HG03521 (cell line): ENCODE measurements at regions not wholly inside any gene's neighbourhood (a gene's known extent, or its start where the extent isn't known, plus 50 kb on each side); places are given as distances from the start of the nearest gene placed in this dataset.
"Not testable (repeated sequence)": the region's sequence is repeated elsewhere in the genome, so short reads cannot be mapped to it uniquely, and the experiment has no call there.

ENCODE experiments used
- ATAC-seq: cut with Tn5 transposase; IDR thresholded peaks from one replicate; pipeline ENCODE4 v1.9.1; 2021; ENCODE audit warnings: mild to moderate bottlenecking, moderate library complexity; ENCODE audit not compliant: unreplicated experiment

- ATAC-seq = no peak
Observed at GRCh38 chrX:54615109-54615508, 85.1 kb downstream of the GNL3L start.

- no peak for ATAC-seq
Observed at GRCh38 chrX:54633641-54634040, 103.6 kb downstream of the GNL3L start.

- ATAC-seq = no peak
Observed at GRCh38 chrX:54639018-54639345, 109.0 kb downstream of the GNL3L start.

GRCh38 chrX:54639346-54640102, 109.5 kb downstream of the GNL3L start:
- peak; percentile 94 for ATAC-seq

- ATAC-seq = no peak
Observed at GRCh38 chrX:54640103-54640690, 110.2 kb downstream of the GNL3L start.

GRCh38 chrX:54640736-54641135, 110.7 kb downstream of the GNL3L start:
- no peak for ATAC-seq

- no peak for ATAC-seq
Observed at GRCh38 chrX:54641530-54641929, 111.5 kb downstream of the GNL3L start.

GRCh38 chrX:54647607-54648006, 117.6 kb downstream of the GNL3L start:
- not testable (repeated sequence) for ATAC-seq

- ATAC-seq = no peak
Observed at GRCh38 chrX:54659547-54659946, 129.5 kb downstream of the GNL3L start.

GRCh38 chrX:54675762-54676161, 122.3 kb downstream of the ITIH6 start:
- no peak for ATAC-seq

- ATAC-seq = no peak
Observed at GRCh38 chrX:54695231-54695630, 102.8 kb downstream of the ITIH6 start.

DNA sequence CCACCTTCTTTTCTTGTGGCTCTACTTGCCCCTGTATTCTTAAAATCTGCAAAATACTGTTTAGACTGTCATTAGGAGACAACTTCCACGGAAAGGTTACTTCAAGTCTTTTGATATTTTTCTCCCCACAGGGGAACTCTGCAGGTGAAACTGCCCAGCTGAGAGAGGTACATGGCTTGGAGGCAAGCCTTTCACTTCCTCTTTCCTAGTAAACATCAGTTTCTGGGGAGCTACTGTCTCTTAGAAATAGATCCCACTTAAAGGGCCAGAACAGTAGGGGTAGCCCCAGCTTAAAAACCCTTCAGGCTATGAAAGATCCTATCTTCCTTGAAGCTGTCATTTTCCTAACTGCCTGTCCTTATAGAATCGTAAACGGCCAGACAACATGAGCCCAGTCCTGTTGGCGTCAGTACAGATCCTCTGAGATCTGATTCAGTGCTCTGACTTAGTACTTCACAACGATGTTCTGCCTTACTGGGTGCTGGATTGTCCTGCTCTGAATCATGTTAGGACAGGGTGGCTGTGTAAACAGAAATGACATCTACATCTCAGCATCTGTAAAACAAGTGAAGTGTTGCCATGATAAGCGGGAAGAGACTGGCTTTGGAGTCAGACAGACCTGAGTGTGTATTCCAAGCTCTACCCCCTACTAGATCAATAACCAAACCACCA, 102.1 kb downstream of the ITIH6 start:
- ATAC-seq = peak; percentile 89
